Thymus (tissue), 11 donors: ENCODE measurements at regions not wholly inside any gene's neighbourhood (a gene's known extent, or its start where the extent isn't known, plus 50 kb on each side); places are given as distances from the start of the nearest gene placed in this dataset.

Source experiments
- DNase-seq, 9 donors: peaks; one replicate each; pipeline ENCODE4 v3.0.0-alpha.2; 2013; ENCODE audit warnings: low spot score in 9 of 9, low read depth in 6 of 9, missing footprints in 1 of 9
- H3K27ac ChIP-seq, 2 donors: one replicate each; pipeline ENCODE4 v1.5.1; 2013; ENCODE audit warnings: control low read depth in 1 of 2, low read depth in 1 of 2, low read length in 1 of 2, mild to moderate bottlenecking in 1 of 2, moderate library complexity in 1 of 2
- H3K27me3 ChIP-seq, 2 donors: one replicate each; pipeline ENCODE4 v1.5.1; 2013; ENCODE audit warnings: low read length in 1 of 2; ENCODE audit not compliant: control insufficient read depth in 2 of 2, insufficient read depth in 1 of 2
- H3K36me3 ChIP-seq, 2 donors: one replicate each; pipeline ENCODE4 v1.5.1; 2013; ENCODE audit warnings: low read length in 1 of 2, mild to moderate bottlenecking in 1 of 2, moderate library complexity in 1 of 2; ENCODE audit not compliant: control insufficient read depth in 2 of 2, insufficient read depth in 2 of 2
- H3K4me1 ChIP-seq, 2 donors: one replicate each; pipeline ENCODE4 v1.5.1; 2013; ENCODE audit warnings: low read length in 2 of 2; ENCODE audit not compliant: control insufficient read depth in 2 of 2, insufficient read depth in 2 of 2
- H3K4me3 ChIP-seq, 2 donors: one replicate each; pipeline ENCODE4 v1.5.1; 2013; ENCODE audit warnings: low read length in 2 of 2, control low read depth in 1 of 2, mild to moderate bottlenecking in 1 of 2
- H3K9me3 ChIP-seq, 2 donors: one replicate each; pipeline ENCODE4 v1.5.1; 2013; ENCODE audit warnings: low read length in 1 of 2, mild to moderate bottlenecking in 1 of 2; ENCODE audit not compliant: control insufficient read depth in 2 of 2, insufficient read depth in 1 of 2
- WGBS: extraction: QIAGEN DNeasy Blood & Tissue Kit; methylation state at CpG from one replicate; pipeline ENCODE4 v1.1.7; 2013; 5-methylcytosine and 5-hydroxymethylcytosine counted together
- donor health status: healthy.

DNA sequence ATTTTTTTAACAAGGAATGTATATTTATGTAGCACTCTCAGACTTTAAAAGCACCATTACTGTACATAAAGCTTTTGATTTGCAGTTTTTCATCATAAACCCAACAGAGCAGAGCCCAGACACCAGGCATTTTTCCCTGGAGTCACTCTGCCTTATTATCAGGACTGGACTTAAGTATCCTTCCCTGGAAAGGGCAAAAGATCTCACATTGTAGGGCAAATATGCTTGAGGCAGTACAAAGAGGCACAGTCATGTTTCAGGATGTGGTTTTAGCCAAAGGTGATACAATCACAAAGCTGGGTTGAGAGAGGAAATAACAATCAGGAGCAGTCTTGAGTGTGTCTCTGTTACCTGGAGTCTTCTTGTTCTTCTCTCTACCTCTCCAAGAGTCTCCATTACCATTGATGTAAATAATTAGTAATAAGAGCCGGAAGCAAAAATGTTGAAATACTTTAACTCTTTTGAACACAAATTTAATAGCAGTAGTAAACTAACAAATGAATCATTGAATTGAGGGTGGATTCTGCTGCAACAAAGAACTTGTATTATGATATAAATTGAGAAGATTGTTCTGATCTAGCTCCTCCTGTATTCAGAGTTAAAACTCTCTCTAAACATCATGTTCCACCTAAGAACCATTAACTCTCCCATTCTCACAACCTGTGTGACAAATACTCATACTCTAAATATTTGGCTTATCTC, 160.5 kb downstream of the LTN1 start:
- Histone ChIP-seq H3K27me3 (no peaks in the 10 kb centered on the region), H3K4me3 (no peak overlapping the region), H3K36me3 (no peaks in the 10 kb centered on the region), H3K27ac (peak overlapping the region in 1 of 2 donors; percentile 9), H3K9me3 (no peaks in the 10 kb centered on the region), H3K4me1 (peaks cover 0 to 3% of the 10 kb centered on the region in 2 donors)
- peak in 8 of 9 donors; percentile 25 to 82 (median 58) for DNase-seq
- 38% methylated on average over 1 of the region's 1 CpG for WGBS

DNA sequence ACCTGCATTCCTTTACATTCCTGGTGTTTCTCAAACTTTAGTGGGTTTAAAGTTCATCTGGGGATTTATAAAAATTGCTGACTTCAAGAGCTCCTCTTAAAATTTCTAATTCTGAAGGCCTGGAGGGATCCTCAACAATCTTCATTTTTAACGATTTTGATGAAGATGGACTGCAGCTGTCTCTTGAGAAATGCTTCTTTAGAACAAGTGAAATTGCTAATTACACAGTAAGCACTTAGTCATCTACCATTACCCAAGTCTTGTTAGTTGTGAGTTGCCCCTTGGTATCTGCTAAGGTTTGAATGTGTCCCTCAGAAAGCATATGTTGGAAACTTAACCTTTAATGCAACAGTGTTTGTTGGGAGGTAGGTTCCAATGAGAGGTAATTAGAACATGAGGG, 163.7 kb downstream of the LTN1 start:
- Histone ChIP-seq H3K9me3 (no peaks in the 10 kb centered on the region), H3K27ac (no peak overlapping the region), H3K36me3 (no peaks in the 10 kb centered on the region), H3K27me3 (no peaks in the 10 kb centered on the region), H3K4me3 (no peak overlapping the region), H3K4me1 (no peaks in the 10 kb centered on the region)
- DNase-seq = no peak
- WGBS = 94% methylated on average over 1 of the region's 1 CpG

DNA sequence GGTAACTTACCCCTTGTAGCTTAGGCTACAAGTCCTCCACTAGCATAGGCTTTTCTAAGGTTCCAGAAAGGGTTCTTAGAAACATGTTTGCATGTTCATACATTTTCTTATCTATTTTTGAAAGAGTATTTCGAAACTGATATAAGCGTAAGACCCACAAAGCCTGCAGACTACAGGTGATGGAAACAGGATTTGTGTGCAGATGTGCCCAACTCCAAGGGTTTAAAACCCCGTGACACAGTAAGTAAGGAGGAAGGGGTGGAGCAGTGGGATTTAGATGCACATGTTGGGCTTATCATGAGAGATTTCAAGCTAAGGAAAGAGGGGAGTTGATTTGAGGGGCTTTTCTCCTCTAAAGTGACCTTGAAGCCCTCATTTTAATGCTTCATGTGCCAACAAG, 164.7 kb downstream of the LTN1 start:
- DNase-seq = no peak
- WGBS = 91% methylated on average over 3 of the region's 3 CpGs
- Histone ChIP-seq H3K9me3 (no peaks in the 10 kb centered on the region), H3K4me1 (no peaks in the 10 kb centered on the region), H3K27me3 (no peaks in the 10 kb centered on the region), H3K4me3 (no peak overlapping the region), H3K27ac (no peak overlapping the region), H3K36me3 (no peaks in the 10 kb centered on the region)

DNA sequence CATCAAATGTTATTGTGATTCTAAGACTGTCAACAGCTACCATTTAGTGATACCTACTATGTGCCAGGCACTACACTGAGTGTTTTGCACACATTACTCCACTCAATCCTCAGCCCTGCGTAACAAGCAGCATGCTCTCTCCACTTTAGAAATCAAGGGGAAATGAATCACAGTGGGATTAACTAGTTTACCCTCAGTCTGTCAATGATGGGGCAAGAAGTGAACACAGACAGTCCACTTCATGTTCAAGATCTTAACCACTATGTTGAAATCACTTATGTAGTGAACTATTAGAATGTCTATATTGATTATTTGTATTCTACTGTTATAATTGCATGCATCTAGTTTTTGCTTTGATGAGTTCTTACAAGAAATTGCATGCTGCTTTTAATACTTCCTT, 165.3 kb downstream of the LTN1 start:
- Histone ChIP-seq H3K9me3 (no peaks in the 10 kb centered on the region), H3K36me3 (no peaks in the 10 kb centered on the region), H3K27ac (no peak overlapping the region), H3K4me1 (no peaks in the 10 kb centered on the region), H3K27me3 (no peaks in the 10 kb centered on the region), H3K4me3 (no peak overlapping the region)
- no peak for DNase-seq
- 95% methylated on average over 1 of the region's 1 CpG for WGBS

DNA sequence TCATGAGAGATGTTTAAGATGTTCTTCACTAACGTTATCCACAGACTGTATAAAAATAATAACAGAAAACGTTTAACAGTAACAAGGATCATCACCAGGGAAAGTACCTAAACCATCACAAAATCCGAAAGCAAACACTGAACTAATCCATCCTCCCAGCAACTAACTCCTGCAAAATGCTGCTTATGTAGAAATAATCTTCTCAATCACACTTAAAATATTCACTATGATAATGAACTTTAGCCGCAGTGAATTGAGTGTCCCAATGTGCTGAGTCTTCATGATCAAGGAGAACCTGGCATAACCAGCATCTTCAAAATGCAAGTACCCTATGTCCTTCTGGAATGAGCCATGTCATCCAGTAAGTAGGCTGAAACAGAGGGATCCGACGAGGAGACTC, 166.1 kb downstream of the LTN1 start:
- Histone ChIP-seq H3K27me3 (no peaks in the 10 kb centered on the region), H3K9me3 (no peaks in the 10 kb centered on the region), H3K4me1 (no peaks in the 10 kb centered on the region), H3K27ac (no peak overlapping the region), H3K36me3 (no peaks in the 10 kb centered on the region), H3K4me3 (no peak overlapping the region)
- no peak for DNase-seq
- WGBS = 96% methylated on average over 6 of the region's 6 CpGs

DNA sequence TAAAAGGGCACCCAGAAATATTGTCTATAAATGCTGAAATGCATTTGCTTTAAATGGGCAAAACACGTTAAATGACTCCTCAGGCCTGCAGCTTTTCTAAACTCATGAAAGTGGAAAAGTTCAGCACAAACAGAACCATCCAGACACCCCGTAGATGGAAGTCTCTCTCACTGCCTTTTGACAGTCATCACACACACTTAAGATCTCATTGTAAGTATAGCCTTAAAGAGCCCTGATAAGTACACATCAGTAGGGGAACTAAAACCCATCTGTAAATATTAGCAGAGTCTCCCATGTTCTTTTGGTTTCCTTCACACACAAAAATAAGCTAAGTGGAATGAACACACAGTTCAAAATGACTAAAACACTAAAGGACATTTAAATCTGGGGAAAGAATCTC, 166.7 kb downstream of the LTN1 start:
- Histone ChIP-seq H3K27me3 (no peaks in the 10 kb centered on the region), H3K4me1 (no peaks in the 10 kb centered on the region), H3K4me3 (no peak overlapping the region), H3K36me3 (no peaks in the 10 kb centered on the region), H3K9me3 (no peaks in the 10 kb centered on the region), H3K27ac (no peak overlapping the region)
- DNase-seq = no peak
- 98% methylated on average over 2 of the region's 2 CpGs for WGBS

DNA sequence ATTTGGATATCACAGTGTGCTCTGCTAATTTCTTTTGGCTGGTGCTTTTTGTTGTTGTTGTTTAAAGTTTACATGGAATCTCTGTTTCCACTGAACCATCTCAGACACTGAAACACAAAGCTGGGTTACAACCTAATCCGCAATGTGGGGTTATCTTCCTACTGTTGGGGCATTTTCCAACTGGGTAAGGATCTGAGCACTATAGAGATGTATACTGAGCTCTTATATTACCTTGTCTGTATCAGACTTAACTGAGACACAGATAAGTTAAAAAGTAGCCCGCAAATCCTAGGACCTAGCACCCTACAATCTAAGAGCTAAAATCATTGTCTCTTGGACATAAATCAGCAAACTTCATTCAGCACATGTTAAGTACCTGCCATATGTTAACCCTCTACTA, 169.2 kb downstream of the LTN1 start:
- Histone ChIP-seq H3K4me1 (no peaks in the 10 kb centered on the region), H3K27me3 (no peaks in the 10 kb centered on the region), H3K36me3 (no peaks in the 10 kb centered on the region), H3K9me3 (no peaks in the 10 kb centered on the region), H3K27ac (no peak overlapping the region), H3K4me3 (no peak overlapping the region)
- 93% methylated on average over 2 of the region's 2 CpGs for WGBS
- DNase-seq = no peak

DNA sequence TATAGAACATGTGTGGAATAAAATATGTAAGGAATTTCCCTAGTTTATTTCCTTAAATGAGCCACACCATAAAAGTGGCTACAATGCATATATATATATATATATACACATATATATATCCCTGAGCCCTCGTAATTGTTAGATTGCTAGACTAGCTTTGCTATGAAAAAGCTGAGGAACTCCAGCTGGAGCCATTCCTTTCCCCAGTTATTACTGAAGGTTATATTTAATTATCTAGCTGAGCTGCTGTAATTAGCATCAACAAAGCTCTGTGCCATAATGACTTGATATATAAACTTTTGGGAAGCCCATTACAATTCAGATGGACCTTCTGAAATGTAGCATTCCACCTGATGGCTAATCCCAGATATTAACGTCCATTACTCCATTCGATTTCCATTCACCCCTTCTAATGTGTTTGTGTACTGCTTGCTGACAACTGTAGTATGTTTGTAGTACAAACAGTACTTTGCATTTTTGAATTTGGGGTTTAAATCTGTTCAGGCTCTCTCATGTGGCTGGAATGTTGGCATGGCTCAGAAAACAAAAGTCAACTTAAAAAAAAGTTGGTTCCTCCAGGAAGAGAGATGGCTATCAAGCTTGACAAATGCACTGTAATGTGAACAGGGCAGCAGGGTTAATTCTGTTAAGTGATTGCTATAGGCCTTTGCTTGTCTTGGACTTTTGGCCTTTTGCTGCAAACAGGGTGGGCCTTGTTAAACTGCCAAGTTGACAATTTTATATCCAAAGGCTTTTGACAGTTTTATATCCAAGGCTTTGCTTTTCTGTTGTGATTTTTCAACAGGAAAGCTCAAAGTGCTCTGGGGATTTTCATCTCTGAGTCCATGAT, 170.0 kb downstream of the LTN1 start:
- Histone ChIP-seq H3K9me3 (no peaks in the 10 kb centered on the region), H3K4me3 (no peak overlapping the region), H3K4me1 (no peaks in the 10 kb centered on the region), H3K36me3 (no peaks in the 10 kb centered on the region), H3K27me3 (no peaks in the 10 kb centered on the region), H3K27ac (peak overlapping the region in 1 of 2 donors; percentile 28)
- WGBS = 97% methylated on average over 3 of the region's 3 CpGs
- DNase-seq = no peak

DNA sequence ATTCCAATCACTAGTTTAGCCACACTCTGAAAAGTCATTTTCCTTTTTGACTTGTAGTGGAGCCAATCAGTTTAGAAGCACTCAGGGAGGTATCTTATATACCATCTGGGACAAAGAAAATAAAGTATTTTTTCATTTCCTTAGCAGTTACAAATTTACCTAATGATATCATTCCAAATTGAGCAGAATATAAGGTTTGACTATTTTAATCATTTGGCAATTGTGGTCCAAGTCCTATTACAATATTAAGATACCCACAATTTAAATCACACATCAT, 170.6 kb downstream of the LTN1 start:
- no peak for DNase-seq
- H3K27ac ChIP-seq = no peak overlapping the region

More for the DNA sequence above, 170.6 kb downstream of the LTN1 start:
- H3K4me1 ChIP-seq = no peaks in the 10 kb centered on the region
- H3K27me3 ChIP-seq = no peaks in the 10 kb centered on the region
- H3K9me3 ChIP-seq = no peaks in the 10 kb centered on the region
- no peaks in the 10 kb centered on the region for H3K36me3 ChIP-seq
- H3K4me3 ChIP-seq = no peak overlapping the region
